ENCODE measurements at regions not wholly inside any gene's neighbourhood (a gene's known extent, or its start where the extent isn't known, plus 50 kb on each side); places are given as distances from the start of the nearest gene placed in this dataset.

DNA sequence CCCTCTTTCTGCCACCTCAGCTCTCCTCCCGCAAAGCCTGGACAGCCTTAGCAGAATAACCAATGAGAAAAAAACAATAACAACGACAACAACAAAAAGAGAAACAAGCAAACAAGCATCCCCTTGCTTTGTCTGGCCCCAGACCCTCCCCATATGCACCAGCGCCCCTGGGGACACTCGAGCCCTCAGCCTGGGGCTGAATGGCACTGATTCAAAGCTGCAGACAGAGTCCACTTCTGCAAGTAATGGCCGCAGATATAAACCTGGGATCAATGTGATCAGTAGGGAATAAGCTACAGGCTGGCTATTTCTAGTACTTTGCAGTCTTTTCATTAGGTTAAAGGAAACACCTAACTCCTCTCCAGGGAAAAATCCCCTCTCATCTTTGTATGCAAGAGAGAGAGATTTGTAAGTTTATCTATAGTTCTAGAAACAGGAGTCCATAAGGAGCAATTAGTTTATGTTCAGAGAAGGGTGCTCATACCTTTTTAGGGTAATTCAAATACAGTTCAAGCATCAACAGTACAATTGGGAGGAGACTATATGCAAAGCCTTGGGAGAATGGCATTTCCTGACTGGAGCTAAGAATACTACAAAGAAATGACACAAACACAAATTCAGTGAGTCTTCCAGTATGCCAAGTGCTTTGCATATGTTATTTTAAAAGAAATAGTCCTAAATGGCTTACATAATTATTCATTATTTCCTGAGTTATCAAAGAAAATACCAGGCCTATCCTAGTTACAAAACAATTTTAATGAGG is 122.3 kb upstream of the DDX18 start:
- TF ChIP-seq, protein P1, sequence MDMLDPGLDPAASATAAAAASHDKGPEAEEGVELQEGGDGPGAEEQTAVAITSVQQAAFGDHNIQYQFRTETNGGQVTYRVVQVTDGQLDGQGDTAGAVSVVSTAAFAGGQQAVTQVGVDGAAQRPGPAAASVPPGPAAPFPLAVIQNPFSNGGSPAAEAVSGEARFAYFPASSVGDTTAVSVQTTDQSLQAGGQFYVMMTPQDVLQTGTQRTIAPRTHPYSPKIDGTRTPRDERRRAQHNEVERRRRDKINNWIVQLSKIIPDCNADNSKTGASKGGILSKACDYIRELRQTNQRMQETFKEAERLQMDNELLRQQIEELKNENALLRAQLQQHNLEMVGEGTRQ (IDR thresholded peaks at IDR 0.05; ENCODE audit: low read depth, low read length), result no peak
- TF ChIP-seq FOS (IDR thresholded peaks at IDR 0.05; ENCODE audit: low read depth, low read length) (no peak), SMC3 (IDR thresholded peaks at IDR 0.05; ENCODE audit: low read depth, low read length) (no peak), MAFK (IDR thresholded peaks at IDR 0.05; ENCODE audit: low read depth, low read length) (no peak), MXI1 (IDR thresholded peaks at IDR 0.05; ENCODE audit: borderline replicate concordance, low read depth, low read length) (no peak), RCOR1 (IDR thresholded peaks at IDR 0.05; ENCODE audit: insufficient replicate concordance, low read length) (no peak), POLR2A (IDR thresholded peaks at IDR 0.05; ENCODE audit: low read depth, low read length) (no peak), CEBPB (IDR thresholded peaks at IDR 0.05; ENCODE audit: low read depth, low read length) (no peak), BHLHE40 (IDR thresholded peaks at IDR 0.05; ENCODE audit: low read depth, low read length) (no peak), MAZ (IDR thresholded peaks at IDR 0.05; ENCODE audit: borderline replicate concordance, low read depth, low read length) (no peak), RAD21 (IDR thresholded peaks at IDR 0.05; ENCODE audit: low read length) (no peak), CHD1 (IDR thresholded peaks at IDR 0.05; ENCODE audit: low read depth, low read length) (no peak), RFX5 (IDR thresholded peaks at IDR 0.05; ENCODE audit: low read depth, low read length) (no peak), NFE2L2 (IDR thresholded peaks at IDR 0.05; ENCODE audit: low read depth, low read length) (no peak)
- TF ChIP-seq, protein P2, sequence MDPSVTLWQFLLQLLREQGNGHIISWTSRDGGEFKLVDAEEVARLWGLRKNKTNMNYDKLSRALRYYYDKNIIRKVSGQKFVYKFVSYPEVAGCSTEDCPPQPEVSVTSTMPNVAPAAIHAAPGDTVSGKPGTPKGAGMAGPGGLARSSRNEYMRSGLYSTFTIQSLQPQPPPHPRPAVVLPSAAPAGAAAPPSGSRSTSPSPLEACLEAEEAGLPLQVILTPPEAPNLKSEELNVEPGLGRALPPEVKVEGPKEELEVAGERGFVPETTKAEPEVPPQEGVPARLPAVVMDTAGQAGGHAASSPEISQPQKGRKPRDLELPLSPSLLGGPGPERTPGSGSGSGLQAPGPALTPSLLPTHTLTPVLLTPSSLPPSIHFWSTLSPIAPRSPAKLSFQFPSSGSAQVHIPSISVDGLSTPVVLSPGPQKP (IDR thresholded peaks at IDR 0.05; ENCODE audit: borderline replicate concordance, low read depth, low read length), result no peak
- TF ChIP-seq, protein P3, sequence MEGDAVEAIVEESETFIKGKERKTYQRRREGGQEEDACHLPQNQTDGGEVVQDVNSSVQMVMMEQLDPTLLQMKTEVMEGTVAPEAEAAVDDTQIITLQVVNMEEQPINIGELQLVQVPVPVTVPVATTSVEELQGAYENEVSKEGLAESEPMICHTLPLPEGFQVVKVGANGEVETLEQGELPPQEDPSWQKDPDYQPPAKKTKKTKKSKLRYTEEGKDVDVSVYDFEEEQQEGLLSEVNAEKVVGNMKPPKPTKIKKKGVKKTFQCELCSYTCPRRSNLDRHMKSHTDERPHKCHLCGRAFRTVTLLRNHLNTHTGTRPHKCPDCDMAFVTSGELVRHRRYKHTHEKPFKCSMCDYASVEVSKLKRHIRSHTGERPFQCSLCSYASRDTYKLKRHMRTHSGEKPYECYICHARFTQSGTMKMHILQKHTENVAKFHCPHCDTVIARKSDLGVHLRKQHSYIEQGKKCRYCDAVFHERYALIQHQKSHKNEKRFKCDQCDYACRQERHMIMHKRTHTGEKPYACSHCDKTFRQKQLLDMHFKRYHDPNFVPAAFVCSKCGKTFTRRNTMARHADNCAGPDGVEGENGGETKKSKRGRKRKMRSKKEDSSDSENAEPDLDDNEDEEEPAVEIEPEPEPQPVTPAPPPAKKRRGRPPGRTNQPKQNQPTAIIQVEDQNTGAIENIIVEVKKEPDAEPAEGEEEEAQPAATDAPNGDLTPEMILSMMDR (conservative IDR thresholded peaks at IDR 0.05; ENCODE audit: low read depth, low read length), result no peak

More for the DNA sequence above, 122.3 kb upstream of the DDX18 start:
- no peak overlapping the region for H2AK9ac ChIP-seq (replicated peaks; ENCODE audit: low read depth, low read length, poor library complexity)
- no peak overlapping the region for H3K4me3 ChIP-seq (ENCODE audit: insufficient read depth, low read depth, low read length)
- no peaks in the 10 kb centered on the region for H3K79me1 ChIP-seq (ENCODE audit: low read depth in 1 of 2, low read length in 2 of 2)
- BruUV-seq (replicated peaks), result no TSS peak
- H3K27me3 ChIP-seq (ENCODE audit: control insufficient read depth, insufficient read depth, low read length), result no peaks in the 10 kb centered on the region
- H2AK5ac ChIP-seq (ENCODE audit: low read depth, low read length), result no peak overlapping the region
- no peak overlapping the region for H3K9ac ChIP-seq (ENCODE audit: low read depth, low read length)
- H3K36me3 ChIP-seq (ENCODE audit: control insufficient read depth, insufficient read depth, low read length), result no peaks in the 10 kb centered on the region
- H2AFZ ChIP-seq (replicated peaks; ENCODE audit: low read length, poor library complexity), result no peak overlapping the region
- H4K5ac ChIP-seq (ENCODE audit: low read depth, low read length), result no peak overlapping the region
- ChIA-PET CTCF (no interaction called here), POLR2A (ENCODE audit: unreplicated experiment) (no interaction called here)
- intact Hi-C loops (cut with micrococcal nuclease), result no loop called here
- peaks cover 10% of the 10 kb centered on the region for H3K9me3 ChIP-seq (ENCODE audit: control insufficient read depth, insufficient read depth, low read length)
- H3K23ac ChIP-seq (ENCODE audit: low read depth, low read length), result no peak overlapping the region
- H3K56ac ChIP-seq (ENCODE audit: extremely low read depth, insufficient read depth, low read length), result no peak overlapping the region
- H3K4ac ChIP-seq (ENCODE audit: low read depth, low read length), result no peak overlapping the region
- H2BK120ac ChIP-seq (ENCODE audit: low read depth, low read length), result no peak overlapping the region
- H3K4me1 ChIP-seq (ENCODE audit: control insufficient read depth, insufficient read depth, low read length), result no peaks in the 10 kb centered on the region
- H2BK20ac ChIP-seq (ENCODE audit: low read depth, low read length), result no peak overlapping the region
- no CpG with 5 or more reads among the region's 5 CpGs for WGBS, 2 experiments (ENCODE audit: extremely low coverage in 2 of 2, insufficient read length in 1 of 2)
- H4K91ac ChIP-seq (ENCODE audit: insufficient read depth, low read depth, low read length), result no peak overlapping the region
- DNase-seq (no peak), ATAC-seq (ENCODE audit: low read depth) (no peak)
- H3K27ac ChIP-seq (ENCODE audit: insufficient read depth, low read length), result no peak overlapping the region
- H2BK15ac ChIP-seq (ENCODE audit: low read depth, low read length), result no peak overlapping the region
- H4K20me1 ChIP-seq (ENCODE audit: insufficient read depth, low read length), result no peaks in the 10 kb centered on the region
- dilution Hi-C loops (cut with HindIII; ENCODE audit: low sequenced_read_pairs, unreplicated experiment), result no loop called here
- H4K8ac ChIP-seq (ENCODE audit: low read depth in 2 of 2, low read length in 2 of 2), result no peak overlapping the region
- in situ Hi-C loops (cut with MboI; ENCODE audit: low sequenced_read_pairs), result no loop called here
- H3K4me2 ChIP-seq (ENCODE audit: low read depth, low read length), result no peak overlapping the region
- no peak overlapping the region for H2BK5ac ChIP-seq (ENCODE audit: low read depth, low read length, poor library complexity, severe bottlenecking)
- no peak overlapping the region for H3K14ac ChIP-seq (replicated peaks; ENCODE audit: low read depth, low read length)
- H3K18ac ChIP-seq (ENCODE audit: low read depth, low read length), result no peak overlapping the region
- no peaks in the 10 kb centered on the region for H3K9me1 ChIP-seq (ENCODE audit: insufficient read depth, low read length)
